ENCODE measurements at regions not wholly inside any gene's neighbourhood (a gene's known extent, or its start where the extent isn't known, plus 50 kb on each side); places are given as distances from the start of the nearest gene placed in this dataset.
"Not testable (repeated sequence)": the region's sequence is repeated elsewhere in the genome, so short reads cannot be mapped to it uniquely, and the experiment has no call there.

- 93% methylated on average over 4 of the region's 4 CpGs for WGBS
- ATAC-seq = no peak
- no peaks in the 10 kb centered on the region for H3K9me3 ChIP-seq (ENCODE audit: control insufficient read depth, low read length)
- no peaks in the 10 kb centered on the region for H3K27me3 ChIP-seq (ENCODE audit: control insufficient read depth, insufficient read depth)
- no peaks in the 10 kb centered on the region for H3K4me1 ChIP-seq (ENCODE audit: control insufficient read depth, insufficient read depth, low read length)
- H3K4me3 ChIP-seq (ENCODE audit: low read length) = no peak overlapping the region
- intact Hi-C loops (cut with DNase I) = no loop called here
- no peak for DNase-seq
- no peak overlapping the region for H3K27ac ChIP-seq (ENCODE audit: low read length)
Observed at GRCh38 chr20:52078289-52078688, 113.3 kb downstream of the ZFP64 start.

- DNase-seq (no peak), ATAC-seq (no peak)
- 90% methylated on average over 2 of the region's 2 CpGs for WGBS
- Histone ChIP-seq H3K27ac (ENCODE audit: low read length) (no peak overlapping the region), H3K4me3 (ENCODE audit: low read length) (no peak overlapping the region), H3K27me3 (ENCODE audit: control insufficient read depth, insufficient read depth) (no peaks in the 10 kb centered on the region), H3K9me3 (ENCODE audit: control insufficient read depth, low read length) (no peaks in the 10 kb centered on the region), H3K4me1 (ENCODE audit: control insufficient read depth, insufficient read depth, low read length) (no peaks in the 10 kb centered on the region)
- intact Hi-C loops (cut with DNase I) = no loop called here
Observed at GRCh38 chr20:52076164-52076563, 115.4 kb downstream of the ZFP64 start.

- ATAC-seq (no peak), DNase-seq (no peak)
- no peaks in the 10 kb centered on the region for H3K27me3 ChIP-seq (ENCODE audit: control insufficient read depth, insufficient read depth)
- intact Hi-C loops (cut with DNase I) = no loop called here
- no peak overlapping the region for H3K27ac ChIP-seq (ENCODE audit: low read length)
- 65% methylated on average over 3 of the region's 3 CpGs for WGBS
- no peaks in the 10 kb centered on the region for H3K4me1 ChIP-seq (ENCODE audit: control insufficient read depth, insufficient read depth, low read length)
- H3K4me3 ChIP-seq (ENCODE audit: low read length) = no peak overlapping the region
- H3K9me3 ChIP-seq (ENCODE audit: control insufficient read depth, low read length) = no peaks in the 10 kb centered on the region
Observed at GRCh38 chr20:52075400-52075799, 116.2 kb downstream of the ZFP64 start.

GRCh38 chr20:52071136-52071535, 120.4 kb downstream of the ZFP64 start:
- Histone ChIP-seq H3K4me3 (ENCODE audit: low read length) (no peak overlapping the region), H3K27ac (ENCODE audit: low read length) (no peak overlapping the region), H3K4me1 (ENCODE audit: control insufficient read depth, insufficient read depth, low read length) (no peaks in the 10 kb centered on the region), H3K27me3 (ENCODE audit: control insufficient read depth, insufficient read depth) (no peaks in the 10 kb centered on the region), H3K9me3 (ENCODE audit: control insufficient read depth, low read length) (no peaks in the 10 kb centered on the region)
- ATAC-seq = no peak
- WGBS = 93% methylated on average over 2 of the region's 2 CpGs
- intact Hi-C loops (cut with DNase I) = no loop called here
- DNase-seq = no peak

- Histone ChIP-seq H3K27me3 (ENCODE audit: control insufficient read depth, insufficient read depth) (no peaks in the 10 kb centered on the region), H3K4me1 (ENCODE audit: control insufficient read depth, insufficient read depth, low read length) (no peaks in the 10 kb centered on the region), H3K27ac (ENCODE audit: low read length) (no peak overlapping the region), H3K4me3 (ENCODE audit: low read length) (no peak overlapping the region), H3K9me3 (ENCODE audit: control insufficient read depth, low read length) (peaks cover 2% of the 10 kb centered on the region)
- intact Hi-C loops (cut with DNase I) = no loop called here
- WGBS = 91% methylated on average over 1 of the region's 1 CpG
- no peak for DNase-seq
- ATAC-seq = no peak
Observed at GRCh38 chr20:52064931-52065330, 126.6 kb downstream of the ZFP64 start.

- intact Hi-C loops (cut with DNase I) = no loop called here
- DNase-seq = no peak
- WGBS = 77% methylated on average over 5 of the region's 5 CpGs
- Histone ChIP-seq H3K27ac (ENCODE audit: low read length) (no peak overlapping the region), H3K9me3 (ENCODE audit: control insufficient read depth, low read length) (peaks cover 2% of the 10 kb centered on the region), H3K27me3 (ENCODE audit: control insufficient read depth, insufficient read depth) (no peaks in the 10 kb centered on the region), H3K4me3 (ENCODE audit: low read length) (no peak overlapping the region), H3K4me1 (ENCODE audit: control insufficient read depth, insufficient read depth, low read length) (no peaks in the 10 kb centered on the region)
- no peak for ATAC-seq
Observed at GRCh38 chr20:52062452-52063209, 128.9 kb downstream of the ZFP64 start.

GRCh38 chr20:52060794-52061714, 130.5 kb downstream of the ZFP64 start:
- H3K4me1 ChIP-seq (ENCODE audit: control insufficient read depth, insufficient read depth, low read length) = no peaks in the 10 kb centered on the region
- no peak overlapping the region for H3K27ac ChIP-seq (ENCODE audit: low read length)
- H3K4me3 ChIP-seq (ENCODE audit: low read length) = no peak overlapping the region
- no peaks in the 10 kb centered on the region for H3K27me3 ChIP-seq (ENCODE audit: control insufficient read depth, insufficient read depth)
- 36% methylated on average over 11 of the region's 11 CpGs for WGBS
- DNase-seq (peak in 1 of 3 donors; percentile 14), ATAC-seq (peak in 1 of 2 donors; percentile 55)
- peaks cover 2% of the 10 kb centered on the region for H3K9me3 ChIP-seq (ENCODE audit: control insufficient read depth, low read length)
- intact Hi-C loops (cut with DNase I) = no loop called here

- H3K9me3 ChIP-seq (ENCODE audit: control insufficient read depth, low read length); H3K27ac ChIP-seq (ENCODE audit: low read length); intact Hi-C loops (cut with DNase I); H3K4me3 ChIP-seq (ENCODE audit: low read length); H3K27me3 ChIP-seq (ENCODE audit: control insufficient read depth, insufficient read depth); H3K4me1 ChIP-seq (ENCODE audit: control insufficient read depth, insufficient read depth, low read length); DNase-seq; ATAC-seq: not testable (repeated sequence)
- 100% methylated on average over 3 of the region's 3 CpGs for WGBS
Observed at GRCh38 chr20:52057133-52057532, 134.4 kb downstream of the ZFP64 start.

- no peak for DNase-seq
- H3K27me3 ChIP-seq (ENCODE audit: control insufficient read depth, insufficient read depth) = no peaks in the 10 kb centered on the region
- H3K9me3 ChIP-seq (ENCODE audit: control insufficient read depth, low read length) = no peaks in the 10 kb centered on the region
- no peak overlapping the region for H3K4me3 ChIP-seq (ENCODE audit: low read length)
- no peak overlapping the region for H3K27ac ChIP-seq (ENCODE audit: low read length)
- H3K4me1 ChIP-seq (ENCODE audit: control insufficient read depth, insufficient read depth, low read length) = no peaks in the 10 kb centered on the region
- ATAC-seq = no peak
- intact Hi-C loops (cut with DNase I) = no loop called here
Observed at GRCh38 chr20:52056203-52057062, 135.1 kb downstream of the ZFP64 start.

- Histone ChIP-seq H3K27ac (ENCODE audit: low read length) (no peak overlapping the region), H3K4me1 (ENCODE audit: control insufficient read depth, insufficient read depth, low read length) (no peaks in the 10 kb centered on the region), H3K27me3 (ENCODE audit: control insufficient read depth, insufficient read depth) (no peaks in the 10 kb centered on the region), H3K4me3 (ENCODE audit: low read length) (no peak overlapping the region), H3K9me3 (ENCODE audit: control insufficient read depth, low read length) (no peaks in the 10 kb centered on the region)
- 98% methylated on average over 5 of the region's 5 CpGs for WGBS
- no peak for ATAC-seq
- no peak for DNase-seq
- intact Hi-C loops (cut with DNase I) = no loop called here
Observed at GRCh38 chr20:52054123-52054522, 137.5 kb downstream of the ZFP64 start.
